Heart left ventricle (tissue), 16 donors: ENCODE measurements at regions not wholly inside any gene's neighbourhood (a gene's known extent, or its start where the extent isn't known, plus 50 kb on each side); places are given as distances from the start of the nearest gene placed in this dataset.

ENCODE experiments used
- ATAC-seq, 4 donors: fragments of 200-7000 bp; cut with Tn5 transposase; one replicate each; pipeline ENCODE4 v1.9.1; 2020 to 2022; ENCODE audit warnings: moderate library complexity in 4 of 4, mild to moderate bottlenecking in 3 of 4, moderate number of reproducible peaks in 1 of 4
- DNase-seq, 5 donors: peaks; one replicate each; pipeline ENCODE4 v3.0.0-alpha.2; 2020
- H3K27ac ChIP-seq, 12 donors: fragments of 200-600 bp; sonication (generic) in 4 of 12; one replicate each; pipeline versions ENCODE4 v1.5.0 to v1.8.0; 2016 to 2022; ENCODE audit warnings: mild to moderate bottlenecking in 2 of 12
- H3K27me3 ChIP-seq, 9 donors: fragments of 200-600 bp; sonication (generic) in 2 of 9; one replicate each; pipeline versions ENCODE4 v1.5.1 to v1.8.0; 2016 to 2022; ENCODE audit warnings: mild to moderate bottlenecking in 3 of 9
- H3K36me3 ChIP-seq, 9 donors: fragments of 200-600 bp; sonication (generic) in 2 of 9; one replicate each; pipeline versions ENCODE4 v1.5.0 to v1.8.0; 2018 to 2022; ENCODE audit warnings: mild to moderate bottlenecking in 2 of 9
- H3K4me1 ChIP-seq, 12 donors: fragments of 200-600 bp; sonication (generic) in 4 of 12; one replicate each; pipeline versions ENCODE4 v1.5.0 to v1.8.0; 2016 to 2022; ENCODE audit warnings: mild to moderate bottlenecking in 3 of 12
- H3K4me3 ChIP-seq, 12 donors: fragments of 200-600 bp; sonication (generic) in 4 of 12; one replicate each; pipeline versions ENCODE4 v1.5.0 to v1.8.0; 2017 to 2022; ENCODE audit warnings: mild to moderate bottlenecking in 9 of 12, moderate library complexity in 4 of 12
- H3K9me3 ChIP-seq, 12 donors: fragments of 200-600 bp; sonication (generic) in 4 of 12; one replicate each; pipeline versions ENCODE4 v1.5.0 to v1.8.0; 2016 to 2022; ENCODE audit warnings: mild to moderate bottlenecking in 1 of 12
- CTCF ChIP-seq, 12 donors: fragments of 200-600 bp; sonication (generic) in 4 of 12; IDR thresholded peaks; one replicate each; pipeline versions ENCODE4 v1.5.0 to v1.8.0; 2018 to 2022; ENCODE audit warnings: antibody characterized with exemption in 12 of 12, mild to moderate bottlenecking in 5 of 12
- POLR2A ChIP-seq, 2 donors: fragments of 450-650 bp; IDR thresholded peaks; one replicate each; pipeline ENCODE4 v1.6.1; 2017; ENCODE audit warnings: antibody characterized with exemption in 2 of 2, mild to moderate bottlenecking in 2 of 2, moderate library complexity in 2 of 2
- WGBS, 4 donors: extraction: QIAGEN DNeasy Blood & Tissue Kit in 2 of 4; methylation state at CpG; one replicate each; pipeline versions ENCODE4 v1.1.5 to v1.1.7; 2013 to 2018; 5-methylcytosine and 5-hydroxymethylcytosine counted together
- intact Hi-C, 10 donors: fragments of 100-400 bp; cut with DNase I; formaldehyde crosslinking; loops; one replicate each; pipeline versions ENCODE4 v1.11.1 to v1.14.2; 2022
- donor health status: ischemic (EF 13 %, LVEDD 7.1; RV severe dilation, severe dysfunction).
- donor health status: healthy with polysubstance abuse.
- donor health status: DM: no; HTN: yes; CAD: no.
- donor health status: DM: no; HTN: no; CAD: no.
- donor health status: ischemic (EF 25% LVEDD 6.9; RV normal size, moderate dysfunction).
- donor health status: ischemic (EF 25% LVEDD 5.7; RV mildly dilated, moderate dysfunction).
- donor health status: healthy.
- donor health status: DM: yes; HTN: yes; CAD: no.
- donor health status: ischemic (EF 35%, LVEDD 5.7; RV mildly dilated, moderate dysfunction).
- donor health status: nonischemic (EF 11% LVEDD 7.7; RV severe dilation, severe dysfunction).
- donor health status: DM: yes; HTN: yes; CAD: no.
- donor health status: PGD.
- donor health status: ischemic (EF 29% LVEDD 5.4; RV normal size, mild dysfunction).
- donor health status: nonischemic (EF 23%, LVEDD 6.1; RV moderate dilation, normal function).

GRCh38 chr4:148514581-148514980, 72.4 kb upstream of the NR3C2 start:
- Histone ChIP-seq H3K36me3 (no peaks in the 10 kb centered on the region), H3K27ac (peak overlapping the region in 3 of 12 donors; percentile 27 to 44 (median 35)), H3K4me1 (peaks cover 0 to 15% (median 0%) of the 10 kb centered on the region in 12 donors), H3K4me3 (no peak overlapping the region), H3K9me3 (peaks cover 0 to 25% (median 0%) of the 10 kb centered on the region in 12 donors), H3K27me3 (no peaks in the 10 kb centered on the region)
- WGBS, 4 donors: 69 to 82% (median 75%) methylated on average over 2 of the region's 2 CpGs
- no peak for TF ChIP-seq CTCF (IDR thresholded peaks at IDR 0.05)
- TF ChIP-seq POLR2A (IDR thresholded peaks at IDR 0.05): no peak
- intact Hi-C loops: loop anchor here in 1 of 10 donors (2.0 kb wide), 1 partner anchor 70 kb away; no protein-coding TSS in a partner anchor
- DNase-seq: no peak
- no peak for ATAC-seq

- Histone ChIP-seq H3K36me3 (no peaks in the 10 kb centered on the region), H3K9me3 (peaks cover 0 to 25% (median 0%) of the 10 kb centered on the region in 12 donors), H3K4me1 (peaks cover 0 to 15% (median 0%) of the 10 kb centered on the region in 12 donors), H3K27me3 (no peaks in the 10 kb centered on the region), H3K4me3 (no peak overlapping the region), H3K27ac (no peak overlapping the region)
- DNase-seq: no peak
- TF ChIP-seq POLR2A (IDR thresholded peaks at IDR 0.05): no peak
- no peak for TF ChIP-seq CTCF (IDR thresholded peaks at IDR 0.05)
- WGBS, 4 donors: 36 to 59% (median 47%) methylated on average over 1 of the region's 1 CpG
- intact Hi-C loops: loop anchor here in 1 of 10 donors (2.0 kb wide), 1 partner anchor 69 kb away; no protein-coding TSS in a partner anchor
- no peak for ATAC-seq
These were observed 71.8 kb upstream of the NR3C2 start for GRCh38 chr4:148514041-148514440.

- no peak for TF ChIP-seq CTCF (IDR thresholded peaks at IDR 0.05)
- no peak for TF ChIP-seq POLR2A (IDR thresholded peaks at IDR 0.05)
- no peaks in the 10 kb centered on the region for H3K9me3 ChIP-seq
- H3K27me3 ChIP-seq: no peaks in the 10 kb centered on the region
- DNase-seq: no peak
- ATAC-seq: no peak
- no peak overlapping the region for H3K4me3 ChIP-seq
- no peaks in the 10 kb centered on the region for H3K36me3 ChIP-seq
- intact Hi-C loops: no loop called here
- 84 to 100% (median 96%) methylated on average over 2 of the region's 2 CpGs for WGBS, 4 donors
- no peak overlapping the region for H3K27ac ChIP-seq
- H3K4me1 ChIP-seq: peaks cover 0 to 14% (median 0%) of the 10 kb centered on the region in 12 donors
These were observed 68.0 kb upstream of the NR3C2 start for GRCh38 chr4:148510211-148510610.

- intact Hi-C loops: no loop called here
- Histone ChIP-seq H3K27ac (no peak overlapping the region), H3K9me3 (peaks cover 0 to 5% (median 0%) of the 10 kb centered on the region in 12 donors), H3K4me1 (no peaks in the 10 kb centered on the region), H3K27me3 (no peaks in the 10 kb centered on the region), H3K36me3 (no peaks in the 10 kb centered on the region), H3K4me3 (no peak overlapping the region)
- no peak for TF ChIP-seq POLR2A (IDR thresholded peaks at IDR 0.05)
- TF ChIP-seq CTCF (IDR thresholded peaks at IDR 0.05): no peak
- 0 to 88% (median 56%) methylated on average over 1 of the region's 1 CpG for WGBS, 4 donors
- DNase-seq: no peak
- no peak for ATAC-seq
These were observed 61.5 kb upstream of the NR3C2 start for GRCh38 chr4:148503681-148504080.
